HT1080 (cell line): ENCODE measurements at regions not wholly inside any gene's neighbourhood (a gene's known extent, or its start where the extent isn't known, plus 50 kb on each side); places are given as distances from the start of the nearest gene placed in this dataset.

Experiments
- DNase-seq: peaks from one replicate; pipeline ENCODE4 v3.0.0-alpha.2; 2015; ENCODE audit warnings: low read depth

GRCh38 chr10:118835682-118836326 is 81.0 kb upstream of the CACUL1 start:
- peak; percentile 73 for DNase-seq

- DNase-seq = no peak
Measured at GRCh38 chr10:118838364-118838763, 83.6 kb upstream of the CACUL1 start.

GRCh38 chr10:118839348-118839747 is 84.6 kb upstream of the CACUL1 start:
- DNase-seq = no peak

GRCh38 chr10:118840071-118840775 is 85.5 kb upstream of the CACUL1 start:
- DNase-seq = peak; percentile 85

GRCh38 chr10:118840776-118841468 is 86.2 kb upstream of the CACUL1 start:
- DNase-seq = no peak

GRCh38 chr10:118841881-118842605 is 87.3 kb upstream of the CACUL1 start:
- DNase-seq = no peak

GRCh38 chr10:118842843-118843624 is 88.3 kb upstream of the CACUL1 start:
- DNase-seq = no peak

GRCh38 chr10:118843647-118844265 is 89.0 kb upstream of the CACUL1 start:
- no peak for DNase-seq

GRCh38 chr10:118844731-118845521 is 90.2 kb upstream of the CACUL1 start:
- no peak for DNase-seq

- DNase-seq = no peak
Measured at GRCh38 chr10:118845776-118846175, 91.0 kb upstream of the CACUL1 start.

GRCh38 chr10:118850418-118851061 is 95.8 kb upstream of the CACUL1 start:
- DNase-seq = peak; percentile 34

GRCh38 chr10:118851062-118852035 is 96.6 kb upstream of the CACUL1 start:
- no peak for DNase-seq

- DNase-seq = no peak
Measured at GRCh38 chr10:118853916-118854315, 99.1 kb upstream of the CACUL1 start.

GRCh38 chr10:118856106-118856505 is 101.3 kb upstream of the CACUL1 start:
- no peak for DNase-seq

GRCh38 chr10:118865998-118866693 is 111.4 kb upstream of the CACUL1 start:
- DNase-seq = no peak

GRCh38 chr10:118867768-118868167 is 113.0 kb upstream of the CACUL1 start:
- DNase-seq = no peak

- DNase-seq = no peak
Measured at GRCh38 chr10:118868589-118868988, 113.8 kb upstream of the CACUL1 start.
